ENCODE measurements at regions not wholly inside any gene's neighbourhood (a gene's known extent, or its start where the extent isn't known, plus 50 kb on each side); places are given as distances from the start of the nearest gene placed in this dataset.

DNA sequence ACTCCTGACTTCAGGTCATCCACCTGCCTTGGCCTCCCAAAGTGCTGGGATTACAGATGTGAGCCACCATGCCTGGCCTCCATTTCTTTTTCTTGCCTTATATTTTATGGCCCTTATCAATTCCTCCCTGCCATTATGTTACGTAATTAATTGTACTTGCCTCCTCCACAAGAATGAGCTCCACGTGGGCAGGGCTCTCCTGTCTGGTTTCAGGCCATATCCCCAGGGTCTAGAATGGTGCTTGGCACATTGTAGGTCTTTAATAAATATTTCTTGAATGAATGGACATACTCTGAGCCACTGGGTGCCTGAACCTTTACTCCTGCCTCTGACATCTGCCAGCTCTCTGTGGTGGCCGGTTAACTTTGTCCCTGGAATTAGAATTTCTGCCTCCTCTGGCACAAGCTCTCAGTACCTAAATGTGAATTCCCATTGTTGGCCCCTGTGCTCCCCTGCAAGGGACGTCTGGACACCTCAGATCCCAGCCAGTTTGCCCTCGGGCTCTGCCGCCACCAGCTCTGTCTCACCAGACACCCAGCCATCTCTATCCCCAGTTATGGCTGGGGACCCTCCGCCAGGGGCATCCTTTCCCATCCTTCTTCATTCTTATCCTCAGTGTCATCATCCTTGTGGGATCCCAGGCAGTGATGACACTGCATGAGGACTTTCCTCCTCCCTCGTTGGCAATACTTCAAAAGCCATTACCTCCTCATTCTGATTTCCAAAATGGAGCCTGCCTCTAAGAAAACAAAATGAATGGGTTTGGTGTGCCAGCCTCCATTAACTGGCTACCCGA, 165.6 kb upstream of the SMAD3 start:
- no peak for DNase-seq
- no peaks in the 10 kb centered on the region for H3K27me3 ChIP-seq (replicated peaks in 1 of 7)
- intact Hi-C loops (cut with DNase I; ENCODE audit: low total_unique reads): no loop called here
- no peaks in the 10 kb centered on the region for H3K9me3 ChIP-seq
- no peak overlapping the region for H3K27ac ChIP-seq
- no peak for TF ChIP-seq POLR2AphosphoS5 (IDR thresholded peaks at IDR 0.05)
- TF ChIP-seq, protein P1, sequence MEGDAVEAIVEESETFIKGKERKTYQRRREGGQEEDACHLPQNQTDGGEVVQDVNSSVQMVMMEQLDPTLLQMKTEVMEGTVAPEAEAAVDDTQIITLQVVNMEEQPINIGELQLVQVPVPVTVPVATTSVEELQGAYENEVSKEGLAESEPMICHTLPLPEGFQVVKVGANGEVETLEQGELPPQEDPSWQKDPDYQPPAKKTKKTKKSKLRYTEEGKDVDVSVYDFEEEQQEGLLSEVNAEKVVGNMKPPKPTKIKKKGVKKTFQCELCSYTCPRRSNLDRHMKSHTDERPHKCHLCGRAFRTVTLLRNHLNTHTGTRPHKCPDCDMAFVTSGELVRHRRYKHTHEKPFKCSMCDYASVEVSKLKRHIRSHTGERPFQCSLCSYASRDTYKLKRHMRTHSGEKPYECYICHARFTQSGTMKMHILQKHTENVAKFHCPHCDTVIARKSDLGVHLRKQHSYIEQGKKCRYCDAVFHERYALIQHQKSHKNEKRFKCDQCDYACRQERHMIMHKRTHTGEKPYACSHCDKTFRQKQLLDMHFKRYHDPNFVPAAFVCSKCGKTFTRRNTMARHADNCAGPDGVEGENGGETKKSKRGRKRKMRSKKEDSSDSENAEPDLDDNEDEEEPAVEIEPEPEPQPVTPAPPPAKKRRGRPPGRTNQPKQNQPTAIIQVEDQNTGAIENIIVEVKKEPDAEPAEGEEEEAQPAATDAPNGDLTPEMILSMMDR (IDR thresholded peaks at IDR 0.05 in 8 of 11, conservative IDR thresholded peaks at IDR 0.05 in 3 of 11): no peak
- no peak for TF ChIP-seq POLR2A (IDR thresholded peaks at IDR 0.05)
- no peak overlapping the region for H3K4me3 ChIP-seq
- 84 to 94% (median 92%) methylated on average over 9 of the region's 9 CpGs for WGBS, 5 donors
- no peaks in the 10 kb centered on the region for H3K36me3 ChIP-seq
- peaks cover 0 to 7% (median 0%) of the 10 kb centered on the region in 6 donors for H3K4me1 ChIP-seq

DNA sequence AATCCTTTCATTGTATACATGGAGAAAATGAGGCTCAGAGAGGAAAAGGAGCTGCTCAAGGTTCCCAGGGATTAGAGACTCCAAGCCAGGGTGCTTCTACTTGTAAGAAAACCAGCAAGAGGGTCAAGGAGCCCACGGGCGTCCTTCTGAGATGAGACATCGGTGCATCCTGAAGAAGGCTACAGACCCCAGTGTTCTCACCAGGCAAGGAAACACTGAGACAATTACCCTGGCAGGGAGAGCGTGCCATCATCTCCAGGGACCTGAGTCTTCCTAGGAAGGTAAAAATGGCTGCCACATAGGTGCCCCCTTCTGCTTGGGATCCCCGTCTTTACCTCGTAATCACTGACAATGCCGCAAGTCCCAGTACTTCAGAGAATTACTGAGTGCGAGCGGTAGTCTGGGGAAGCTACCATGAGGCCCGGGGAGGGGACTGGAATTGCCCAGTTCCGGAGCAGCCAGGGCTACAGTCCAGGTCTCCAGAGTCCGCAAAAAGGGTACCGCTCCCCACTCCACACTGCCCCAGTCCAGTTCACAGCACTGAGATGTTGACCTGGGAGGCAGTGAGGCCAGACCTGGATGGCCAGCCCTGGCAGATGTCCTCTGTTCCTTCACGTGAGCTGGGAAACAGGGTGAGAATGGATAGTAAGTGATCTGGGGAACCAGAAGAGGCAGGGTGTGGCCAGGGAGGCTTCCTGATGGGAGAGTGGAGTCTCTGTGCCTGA, 164.7 kb upstream of the SMAD3 start:
- WGBS, 5 donors: 88 to 95% (median 90%) methylated on average over 13 to 14 of the region's 14 CpGs
- no peak for DNase-seq
- peaks cover 0 to 7% (median 0%) of the 10 kb centered on the region in 6 donors for H3K4me1 ChIP-seq
- H3K27me3 ChIP-seq (replicated peaks in 1 of 7): no peaks in the 10 kb centered on the region
- H3K36me3 ChIP-seq: no peaks in the 10 kb centered on the region
- intact Hi-C loops (cut with DNase I; ENCODE audit: low total_unique reads): no loop called here
- H3K4me3 ChIP-seq: no peak overlapping the region
- H3K9me3 ChIP-seq: no peaks in the 10 kb centered on the region
- H3K27ac ChIP-seq: no peak overlapping the region
- TF ChIP-seq, protein P1 (IDR thresholded peaks at IDR 0.05 in 8 of 11, conservative IDR thresholded peaks at IDR 0.05 in 3 of 11): no peak
- TF ChIP-seq POLR2A (IDR thresholded peaks at IDR 0.05) (no peak), POLR2AphosphoS5 (IDR thresholded peaks at IDR 0.05) (no peak)

DNA sequence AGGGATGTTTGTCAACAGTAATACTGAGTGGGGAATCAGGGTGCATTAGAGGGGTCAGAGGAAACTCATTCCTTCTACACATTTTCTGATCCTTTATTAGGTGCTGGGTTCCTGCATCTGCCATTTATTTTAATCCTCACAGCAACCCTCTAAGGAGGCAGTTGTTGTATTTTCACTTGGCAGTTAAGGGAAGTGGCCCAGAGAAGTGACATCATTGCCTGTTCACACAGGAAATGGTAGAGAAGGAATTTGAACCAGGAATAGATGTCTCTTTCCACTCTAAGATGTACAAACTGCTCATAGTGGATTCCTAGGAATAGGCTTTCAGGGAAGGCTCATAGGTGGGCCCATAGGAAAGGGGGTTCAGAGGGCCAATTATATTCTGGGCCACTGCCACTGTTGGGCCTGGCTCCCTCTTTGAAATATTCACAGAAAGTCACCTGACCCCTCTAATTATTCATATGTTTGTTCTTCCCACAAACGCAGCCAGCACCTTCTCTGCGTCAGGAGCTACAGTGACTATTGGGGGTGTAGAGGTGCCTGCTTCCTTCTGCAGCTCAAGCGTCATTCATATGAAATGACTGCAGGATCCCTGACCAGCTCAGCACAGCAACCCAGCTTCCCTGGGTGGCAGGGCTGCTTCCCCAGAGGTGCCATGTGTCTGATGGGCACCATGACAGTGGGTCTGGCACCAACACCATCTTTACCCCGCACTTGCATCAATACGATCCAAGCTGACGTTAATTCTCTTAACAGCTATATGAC, 163.9 kb upstream of the SMAD3 start:
- TF ChIP-seq, protein P1 (IDR thresholded peaks at IDR 0.05 in 8 of 11, conservative IDR thresholded peaks at IDR 0.05 in 3 of 11): no peak
- TF ChIP-seq POLR2A (IDR thresholded peaks at IDR 0.05) (no peak), POLR2AphosphoS5 (IDR thresholded peaks at IDR 0.05) (no peak)
- peaks cover 0 to 7% (median 0%) of the 10 kb centered on the region in 6 donors for H3K4me1 ChIP-seq
- no peaks in the 10 kb centered on the region for H3K9me3 ChIP-seq
- intact Hi-C loops (cut with DNase I; ENCODE audit: low total_unique reads): no loop called here
- no peaks in the 10 kb centered on the region for H3K36me3 ChIP-seq
- no peak for DNase-seq
- H3K27ac ChIP-seq: no peak overlapping the region
- no peaks in the 10 kb centered on the region for H3K27me3 ChIP-seq (replicated peaks in 1 of 7)
- no peak overlapping the region for H3K4me3 ChIP-seq
- WGBS, 5 donors: 85 to 97% (median 93%) methylated on average over 6 of the region's 6 CpGs

Data from spleen (tissue), 11 donors.